HCT116 (cell line): ENCODE measurements at regions not wholly inside any gene's neighbourhood (a gene's known extent, or its start where the extent isn't known, plus 50 kb on each side); places are given as distances from the start of the nearest gene placed in this dataset.

Experiments used
- EGR1 ChIP-seq: IDR thresholded peaks from 2 replicates; pipeline ENCODE4 v1.6.1; 2012; ENCODE audit warnings: low read depth
- POLR2A ChIP-seq: IDR thresholded peaks from 2 replicates; pipeline ENCODE4 v1.7.0; 2011; ENCODE audit warnings: borderline replicate concordance; ENCODE audit not compliant: insufficient read depth, insufficient read length; ENCODE audit errors: extremely low read depth
- RAD21 ChIP-seq: IDR thresholded peaks from 2 replicates; pipeline ENCODE4 v1.6.1; 2012; ENCODE audit warnings: low read depth, mild to moderate bottlenecking
- ZNF274 ChIP-seq: fragments of 200-500 bp; sonication (Bioruptor generic); IDR thresholded peaks from 2 replicates; pipeline ENCODE4 v1.6.1; 2014; ENCODE audit warnings: mild to moderate bottlenecking, low read depth, low read length, inconsistent platforms

- TF ChIP-seq POLR2A (no peak), EGR1 (no peak), ZNF274 (no peak), RAD21 (no peak)
Measured at GRCh38 chr15:86018679-86019078, 61.0 kb upstream of the AGBL1 start.
